ENCODE measurements at regions not wholly inside any gene's neighbourhood (a gene's known extent, or its start where the extent isn't known, plus 50 kb on each side); places are given as distances from the start of the nearest gene placed in this dataset.

- FAIRE-seq (no peak), DNase-seq (ENCODE audit: insufficient read length) (no peak)
- TF ChIP-seq POLR2A (IDR thresholded peaks at IDR 0.05; ENCODE audit: low read depth, low read length) = no peak
These were observed 460.2 kb upstream of the UBE2E3 start for GRCh38 chr2:180520206-180520605.

GRCh38 chr2:180519276-180519675 is 461.1 kb upstream of the UBE2E3 start:
- TF ChIP-seq POLR2AphosphoS5 (IDR thresholded peaks at IDR 0.05; ENCODE audit: low read depth, low read length) = no peak
- TF ChIP-seq POLR2A (IDR thresholded peaks at IDR 0.05; ENCODE audit: low read depth, low read length) = no peak
- DNase-seq (ENCODE audit: insufficient read length) (no peak), FAIRE-seq (no peak)

GRCh38 chr2:180516232-180516631 is 464.2 kb upstream of the UBE2E3 start:
- no peak for DNase-seq (ENCODE audit: insufficient read length)
- TF ChIP-seq TAF1 (IDR thresholded peaks at IDR 0.05; ENCODE audit: borderline replicate concordance, low read depth, low read length) (no peak), POLR2AphosphoS5 (IDR thresholded peaks at IDR 0.05; ENCODE audit: low read depth, low read length) (no peak), POLR2A (IDR thresholded peaks at IDR 0.05; ENCODE audit: low read depth, low read length) (no peak)
- FAIRE-seq = no peak

GRCh38 chr2:180513389-180513788 is 467.0 kb upstream of the UBE2E3 start:
- DNase-seq (ENCODE audit: insufficient read length) = no peak
- TF ChIP-seq TAF1 (IDR thresholded peaks at IDR 0.05; ENCODE audit: borderline replicate concordance, low read depth, low read length) (no peak), POLR2AphosphoS5 (IDR thresholded peaks at IDR 0.05; ENCODE audit: low read depth, low read length) (no peak), POLR2A (IDR thresholded peaks at IDR 0.05; ENCODE audit: low read depth, low read length) (no peak)
- FAIRE-seq = no peak

- TF ChIP-seq POLR2AphosphoS5 (IDR thresholded peaks at IDR 0.05; ENCODE audit: low read depth, low read length) = no peak
- TF ChIP-seq POLR2A (IDR thresholded peaks at IDR 0.05; ENCODE audit: low read depth, low read length) = no peak
- TF ChIP-seq TAF1 (IDR thresholded peaks at IDR 0.05; ENCODE audit: borderline replicate concordance, low read depth, low read length) = no peak
- DNase-seq (ENCODE audit: insufficient read length) = no peak
- FAIRE-seq = no peak
These were observed 471.9 kb upstream of the UBE2E3 start for GRCh38 chr2:180508458-180508857.

- DNase-seq (ENCODE audit: insufficient read length) = no peak
- no peak for FAIRE-seq
- TF ChIP-seq POLR2A (IDR thresholded peaks at IDR 0.05; ENCODE audit: low read depth, low read length) (no peak), POLR2AphosphoS5 (IDR thresholded peaks at IDR 0.05; ENCODE audit: low read depth, low read length) (no peak), TAF1 (IDR thresholded peaks at IDR 0.05; ENCODE audit: borderline replicate concordance, low read depth, low read length) (no peak)
These were observed 473.4 kb upstream of the UBE2E3 start for GRCh38 chr2:180507028-180507427.

GRCh38 chr2:180505203-180505602 is 475.2 kb upstream of the UBE2E3 start:
- TF ChIP-seq POLR2A (IDR thresholded peaks at IDR 0.05; ENCODE audit: low read depth, low read length) (no peak), POLR2AphosphoS5 (IDR thresholded peaks at IDR 0.05; ENCODE audit: low read depth, low read length) (no peak), TAF1 (IDR thresholded peaks at IDR 0.05; ENCODE audit: borderline replicate concordance, low read depth, low read length) (no peak)
- DNase-seq (ENCODE audit: insufficient read length) (no peak), FAIRE-seq (no peak)

GRCh38 chr2:180497621-180498152 is 482.7 kb upstream of the UBE2E3 start:
- TF ChIP-seq TAF1 (IDR thresholded peaks at IDR 0.05; ENCODE audit: borderline replicate concordance, low read depth, low read length) (no peak), POLR2A (IDR thresholded peaks at IDR 0.05; ENCODE audit: low read depth, low read length) (no peak), POLR2AphosphoS5 (IDR thresholded peaks at IDR 0.05; ENCODE audit: low read depth, low read length) (no peak)
- DNase-seq (ENCODE audit: insufficient read length) (no peak), FAIRE-seq (no peak)

- TF ChIP-seq POLR2AphosphoS5 (IDR thresholded peaks at IDR 0.05; ENCODE audit: low read depth, low read length) = no peak
- no peak for TF ChIP-seq POLR2A (IDR thresholded peaks at IDR 0.05; ENCODE audit: low read depth, low read length)
- TF ChIP-seq TAF1 (IDR thresholded peaks at IDR 0.05; ENCODE audit: borderline replicate concordance, low read depth, low read length) = no peak
- FAIRE-seq = no peak
- DNase-seq (ENCODE audit: insufficient read length) = no peak
These were observed 484.8 kb upstream of the UBE2E3 start for GRCh38 chr2:180495606-180496005.

GRCh38 chr2:180494286-180494685 is 486.1 kb upstream of the UBE2E3 start:
- FAIRE-seq (no peak), DNase-seq (ENCODE audit: insufficient read length) (no peak)
- TF ChIP-seq TAF1 (IDR thresholded peaks at IDR 0.05; ENCODE audit: borderline replicate concordance, low read depth, low read length) = no peak
- TF ChIP-seq POLR2A (IDR thresholded peaks at IDR 0.05; ENCODE audit: low read depth, low read length) = no peak
- no peak for TF ChIP-seq POLR2AphosphoS5 (IDR thresholded peaks at IDR 0.05; ENCODE audit: low read depth, low read length)

GRCh38 chr2:180482696-180483095 is 475.6 kb upstream of the CWC22 start:
- TF ChIP-seq POLR2AphosphoS5 (IDR thresholded peaks at IDR 0.05; ENCODE audit: low read depth, low read length) (no peak), TAF1 (IDR thresholded peaks at IDR 0.05; ENCODE audit: borderline replicate concordance, low read depth, low read length) (no peak), POLR2A (IDR thresholded peaks at IDR 0.05; ENCODE audit: low read depth, low read length) (no peak)
- DNase-seq (ENCODE audit: insufficient read length) (no peak), FAIRE-seq (no peak)

- TF ChIP-seq POLR2A (IDR thresholded peaks at IDR 0.05; ENCODE audit: low read depth, low read length) (no peak), POLR2AphosphoS5 (IDR thresholded peaks at IDR 0.05; ENCODE audit: low read depth, low read length) (no peak), TAF1 (IDR thresholded peaks at IDR 0.05; ENCODE audit: borderline replicate concordance, low read depth, low read length) (no peak)
- DNase-seq (ENCODE audit: insufficient read length) (no peak), FAIRE-seq (no peak)
These were observed 474.9 kb upstream of the CWC22 start for GRCh38 chr2:180481998-180482397.

- DNase-seq (ENCODE audit: insufficient read length) (no peak), FAIRE-seq (no peak)
These were observed 471.8 kb upstream of the CWC22 start for GRCh38 chr2:180478883-180479282.

More at GRCh38 chr2:180478883-180479282, 471.8 kb upstream of the CWC22 start:
- TF ChIP-seq POLR2AphosphoS5 (IDR thresholded peaks at IDR 0.05; ENCODE audit: low read depth, low read length) (no peak), TAF1 (IDR thresholded peaks at IDR 0.05; ENCODE audit: borderline replicate concordance, low read depth, low read length) (no peak), POLR2A (IDR thresholded peaks at IDR 0.05; ENCODE audit: low read depth, low read length) (no peak)
